WTC11 (cell line): ENCODE measurements at regions not wholly inside any gene's neighbourhood (a gene's known extent, or its start where the extent isn't known, plus 50 kb on each side); places are given as distances from the start of the nearest gene placed in this dataset.

Experiments
- ATF2 ChIP-seq: sonication (generic); formaldehyde crosslinking; IDR thresholded peaks from 2 replicates; pipeline ENCODE4 v1.8.1; 2022; ENCODE audit warnings: low read depth, missing genetic modification reagents, borderline replicate concordance
- ATF3 ChIP-seq: sonication (generic); formaldehyde crosslinking; conservative IDR thresholded peaks from 2 replicates; pipeline ENCODE4 v1.8.1; 2022; ENCODE audit warnings: mild to moderate bottlenecking, missing genetic modification reagents
- CBFB ChIP-seq: sonication (generic); formaldehyde crosslinking; IDR thresholded peaks from 2 replicates; pipeline ENCODE4 v1.8.1; 2022; ENCODE audit warnings: mild to moderate bottlenecking, low read depth, missing genetic modification reagents
- CTCF ChIP-seq: fragments of 200-600 bp; IDR thresholded peaks from 2 replicates; pipeline ENCODE4 v1.8.0; 2022; ENCODE audit warnings: antibody characterized with exemption
- MAX ChIP-seq: sonication (generic); formaldehyde crosslinking; IDR thresholded peaks from 2 replicates; pipeline ENCODE4 v1.8.0; 2022; ENCODE audit warnings: mild to moderate bottlenecking, missing genetic modification reagents
- NFYB ChIP-seq: sonication (generic); formaldehyde crosslinking; conservative IDR thresholded peaks from 2 replicates; pipeline ENCODE4 v1.8.0; 2022; ENCODE audit warnings: low read depth, missing genetic modification reagents
- PREB ChIP-seq: sonication (generic); formaldehyde crosslinking; IDR thresholded peaks from 2 replicates; pipeline ENCODE4 v1.8.1; 2022; ENCODE audit warnings: mild to moderate bottlenecking, missing genetic modification reagents, moderate library complexity, borderline replicate concordance
- SP1 ChIP-seq: sonication (generic); formaldehyde crosslinking; conservative IDR thresholded peaks from 2 replicates; pipeline ENCODE4 v1.8.1; 2022; ENCODE audit warnings: missing genetic modification reagents
- USF1 ChIP-seq: sonication (generic); formaldehyde crosslinking; IDR thresholded peaks from 2 replicates; pipeline ENCODE4 v1.8.0; 2022; ENCODE audit warnings: mild to moderate bottlenecking, missing genetic modification reagents

- TF ChIP-seq CTCF (no peak), ATF2 (CRISPR knock-in tag) (no peak), SP1 (CRISPR knock-in tag) (no peak), ATF3 (CRISPR knock-in tag) (no peak), MAX (CRISPR knock-in tag) (no peak), PREB (no peak), USF1 (CRISPR knock-in tag) (no peak), CBFB (CRISPR knock-in tag) (no peak), NFYB (no peak)
These were observed 938.2 kb upstream of the CDH8 start for GRCh38 chr16:62974424-62974823.
